GM12878 (cell line): ENCODE measurements at regions not wholly inside any gene's neighbourhood (a gene's known extent, or its start where the extent isn't known, plus 50 kb on each side); places are given as distances from the start of the nearest gene placed in this dataset.

ENCODE experiments used
- CBX5 ChIP-seq: sonication (generic); IDR thresholded peaks from 2 replicates; pipeline ENCODE4 v1.6.1; 2016; ENCODE audit warnings: low read depth, moderate library complexity, mild to moderate bottlenecking, inconsistent platforms
- CREB1 ChIP-seq: IDR thresholded peaks from 2 replicates; pipeline ENCODE4 v1.6.1; 2012; ENCODE audit warnings: low read depth, mild to moderate bottlenecking, inconsistent platforms
- CTCF ChIP-seq, 3 experiments: IDR thresholded peaks in 2 of 3; conservative IDR thresholded peaks in 1 of 3; 2 replicates each; pipeline ENCODE4 v1.5.1; 2011; ENCODE audit warnings: low read depth in 3 of 3, low read length in 3 of 3, mild to moderate bottlenecking in 3 of 3, control low read depth in 2 of 3, moderate library complexity in 2 of 3, inconsistent platforms in 1 of 3, mixed read lengths in 1 of 3; ENCODE audit not compliant: control insufficient read depth in 2 of 3, insufficient read depth in 1 of 3; ENCODE audit errors: extremely low read depth in 1 of 3
- EGR1 ChIP-seq, 2 experiments: IDR thresholded peaks; 1 replicate in 1 of 2; 2 replicates in 1 of 2; pipeline ENCODE4 v1.6.1; 2011 to 2012; ENCODE audit warnings: low read depth in 2 of 2, low read length in 2 of 2, borderline replicate concordance in 1 of 2, mild to moderate bottlenecking in 1 of 2, moderate library complexity in 1 of 2
- EZH2 ChIP-seq: IDR thresholded peaks from 2 replicates; pipeline ENCODE4 v1.6.1; 2012; ENCODE audit warnings: low read depth, mild to moderate bottlenecking, control low read depth, inconsistent platforms, low read length, borderline replicate concordance; ENCODE audit not compliant: control insufficient read depth
- HDGF ChIP-seq: fragments of 450-650 bp; IDR thresholded peaks from 2 replicates; pipeline ENCODE4 v1.6.1; 2016; ENCODE audit warnings: antibody characterized with exemption
- PKNOX1 ChIP-seq: fragments of 450-650 bp; IDR thresholded peaks from 2 replicates; pipeline ENCODE4 v1.6.1; 2016; ENCODE audit warnings: mild to moderate bottlenecking
- POLR2AphosphoS5 ChIP-seq: IDR thresholded peaks from 2 replicates; pipeline ENCODE4 v1.6.1; 2011; ENCODE audit warnings: mild to moderate bottlenecking, low read length, inconsistent platforms
- RCOR1 ChIP-seq: conservative IDR thresholded peaks from 2 replicates; pipeline ENCODE4 v1.6.1; 2012; ENCODE audit warnings: low read depth, low read length, improper control_type of control experiment
- TAF1 ChIP-seq: IDR thresholded peaks from 2 replicates; pipeline ENCODE4 v1.6.1; 2011; ENCODE audit warnings: mild to moderate bottlenecking, low read depth, low read length, borderline replicate concordance
- TARDBP ChIP-seq: IDR thresholded peaks from 2 replicates; pipeline ENCODE4 v1.6.1; 2016; ENCODE audit warnings: borderline replicate concordance
- USF2 ChIP-seq: IDR thresholded peaks from 2 replicates; pipeline ENCODE4 v1.6.1; 2011; ENCODE audit warnings: low read depth, low read length, improper control_type of control experiment, borderline replicate concordance
- ZBTB33 ChIP-seq: fragments of 450-650 bp; IDR thresholded peaks from 2 replicates; pipeline ENCODE4 v1.6.1; 2017; ENCODE audit warnings: mild to moderate bottlenecking

GRCh38 chr15:85890620-85890980, 95.9 kb upstream of the KLHL25 start:
- TF ChIP-seq TARDBP: no peak
- no peak for TF ChIP-seq EGR1 (IDR thresholded peaks at IDR 0.05; ENCODE audit: borderline replicate concordance in 1 of 2, low read depth in 2 of 2, low read length in 2 of 2)
- TF ChIP-seq USF2: no peak
- no peak for TF ChIP-seq TAF1
- TF ChIP-seq ZBTB33: no peak
- TF ChIP-seq RCOR1: no peak
- TF ChIP-seq PKNOX1: no peak
- no peak for TF ChIP-seq POLR2AphosphoS5
- no peak for TF ChIP-seq CREB1
- no peak for TF ChIP-seq HDGF
- TF ChIP-seq CBX5: no peak
- TF ChIP-seq EZH2: no peak
- no peak for TF ChIP-seq CTCF (IDR thresholded peaks at IDR 0.05 in 2 of 3, conservative IDR thresholded peaks at IDR 0.05 in 1 of 3; ENCODE audit: control insufficient read depth in 2 of 3, extremely low read depth in 1 of 3, insufficient read depth in 1 of 3, low read depth in 3 of 3, low read length in 3 of 3)
